NCI-H187 (cell line): ENCODE measurements at regions not wholly inside any gene's neighbourhood (a gene's known extent, or its start where the extent isn't known, plus 50 kb on each side); places are given as distances from the start of the nearest gene placed in this dataset.

ENCODE experiments used
- DNase-seq, 2 experiments: peaks; one replicate each; lab custom pipeline; 2025; lab: John Stamatoyannopoulos, UW

GRCh38 chr7:135731-136645 is 56.4 kb upstream of the FAM20C start:
- DNase-seq, result no peak

- no peak for DNase-seq
These were observed 55.1 kb upstream of the FAM20C start for GRCh38 chr7:137094-137891.

- DNase-seq, result no peak
These were observed 53.2 kb upstream of the FAM20C start for GRCh38 chr7:139131-139530.

GRCh38 chr7:139561-140243 is 52.7 kb upstream of the FAM20C start:
- no peak for DNase-seq

- no peak for DNase-seq
These were observed 51.4 kb upstream of the FAM20C start for GRCh38 chr7:140996-141395.

- no peak for DNase-seq
These were observed 50.0 kb upstream of the FAM20C start for GRCh38 chr7:142248-142941.
